DMS114 treated with DMSO at 0.1 percent for 48 hours (cell line): ENCODE measurements at regions not wholly inside any gene's neighbourhood (a gene's known extent, or its start where the extent isn't known, plus 50 kb on each side); places are given as distances from the start of the nearest gene placed in this dataset.

Experiments
- DNase-seq: peaks from one replicate; lab custom pipeline; 2025; ENCODE audit not compliant: unreplicated experiment; lab: John Stamatoyannopoulos, UW

DNA sequence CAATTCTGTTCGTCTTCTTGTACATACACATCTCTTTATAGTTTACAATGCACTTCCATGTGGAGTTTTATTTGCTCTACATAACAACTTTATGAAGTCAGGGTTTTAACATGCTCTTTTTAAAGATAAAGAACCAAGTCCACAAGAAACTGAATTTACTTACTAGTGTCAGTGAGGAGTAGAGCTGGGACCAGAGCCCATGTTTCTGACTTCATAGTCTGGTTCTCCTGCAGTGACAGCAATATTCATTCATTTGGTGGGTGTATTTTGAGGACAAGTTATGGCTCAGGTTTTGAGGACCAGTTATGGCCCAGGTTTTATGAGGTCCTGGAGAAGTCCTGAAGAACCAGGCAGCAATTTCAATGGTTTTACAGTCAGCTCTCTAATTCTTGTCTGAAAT, 481.9 kb upstream of the TNC start:
- DNase-seq = no peak

DNA sequence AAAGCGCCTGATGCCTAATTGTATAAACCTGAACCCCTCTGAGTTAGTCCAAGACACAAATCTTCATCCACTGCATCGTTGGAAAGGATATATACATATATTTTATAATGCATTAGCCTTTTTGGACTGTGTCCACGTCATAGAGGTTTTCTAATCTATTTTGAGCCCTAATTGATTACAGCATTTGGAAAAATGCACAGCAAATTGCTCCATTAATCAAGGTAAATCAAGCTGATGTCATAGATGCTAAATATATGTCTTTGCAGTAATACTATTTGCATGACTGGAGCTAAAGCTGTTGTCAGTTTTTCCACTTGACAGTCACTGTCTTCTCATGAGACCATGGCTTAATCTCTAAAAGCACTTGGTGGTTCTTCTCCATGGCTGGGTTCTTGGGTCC, 483.5 kb upstream of the TNC start:
- no peak for DNase-seq

GRCh38 chr9:115604831-115605483, 487.0 kb upstream of the TNC start:
- no peak for DNase-seq

GRCh38 chr9:115606838-115607237, 488.9 kb upstream of the TNC start:
- DNase-seq = no peak

GRCh38 chr9:115614326-115614999, 496.5 kb upstream of the TNC start:
- no peak for DNase-seq

GRCh38 chr9:115615000-115615401, 497.0 kb upstream of the TNC start:
- no peak for DNase-seq

GRCh38 chr9:115615821-115616665, 498.1 kb upstream of the TNC start:
- DNase-seq = no peak

DNA sequence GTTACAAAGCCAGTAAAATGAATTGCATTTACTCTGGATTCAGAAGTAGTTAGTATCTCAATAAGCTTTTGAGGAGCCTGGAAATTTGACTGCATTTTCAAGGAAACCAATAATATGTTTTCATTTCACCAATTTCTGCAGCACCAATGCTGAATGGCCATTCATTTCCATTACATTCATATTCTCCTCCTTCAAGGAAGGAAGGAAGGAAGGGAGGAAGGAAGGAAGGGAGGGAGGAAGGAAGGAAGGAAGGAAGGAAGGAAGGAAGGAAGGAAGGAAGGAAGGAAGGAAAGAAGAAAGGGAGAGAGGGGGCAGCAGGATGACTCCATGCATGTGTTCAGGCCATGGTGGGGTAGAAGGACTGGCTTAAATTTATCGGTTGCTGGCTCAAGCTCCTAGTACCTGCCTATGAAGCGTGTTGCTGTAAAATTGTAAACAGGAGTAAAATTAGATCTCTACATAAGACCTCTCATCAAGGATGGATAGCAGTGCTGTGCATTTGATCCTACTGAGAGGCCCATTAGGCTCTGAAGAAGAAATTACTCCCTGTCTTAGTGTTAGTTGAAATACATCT, 498.8 kb upstream of the TNC start:
- DNase-seq = no peak

GRCh38 chr9:115625251-115625650, 507.3 kb upstream of the TNC start:
- no peak for DNase-seq

DNA sequence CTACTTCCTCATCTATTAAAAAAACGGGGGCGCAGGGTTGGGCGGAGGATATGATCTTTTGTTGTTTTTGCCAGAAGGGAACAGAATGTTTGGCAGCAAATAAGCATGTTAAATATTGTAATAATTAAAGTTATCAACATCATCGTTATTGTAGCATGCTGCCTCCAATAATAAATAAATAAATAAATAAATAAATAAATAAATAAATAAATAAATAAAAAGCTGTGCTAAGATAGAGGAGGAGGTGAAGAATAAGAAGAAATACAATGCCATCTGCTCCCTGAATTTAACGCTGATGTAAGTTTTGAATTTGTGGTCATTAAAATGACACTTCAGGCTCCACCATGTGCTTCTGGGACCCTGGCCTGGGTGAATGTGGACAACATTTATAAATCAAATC, 508.0 kb upstream of the TNC start:
- no peak for DNase-seq

- DNase-seq = no peak
Observed at GRCh38 chr9:115627511-115627910, 509.6 kb upstream of the TNC start.

DNA sequence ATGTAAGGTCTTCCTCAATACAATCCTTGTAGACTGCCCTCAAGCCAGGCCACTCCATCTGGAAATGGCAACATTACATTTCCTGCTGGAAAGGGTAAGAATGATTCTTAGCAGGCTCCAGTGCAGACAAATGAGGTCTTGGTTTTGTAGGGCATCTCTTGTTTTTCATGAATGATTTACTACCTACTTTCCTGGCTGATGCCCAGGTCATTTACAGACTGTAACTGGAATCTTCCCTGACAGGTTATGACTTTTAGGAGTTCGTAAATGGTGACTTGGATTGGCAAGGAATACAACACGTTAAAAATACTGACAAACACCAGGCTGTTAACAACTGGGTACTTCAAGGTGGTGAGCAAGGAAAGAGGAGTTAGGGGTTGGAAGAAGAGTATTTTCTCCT, 510.5 kb upstream of the TNC start:
- no peak for DNase-seq

DNA sequence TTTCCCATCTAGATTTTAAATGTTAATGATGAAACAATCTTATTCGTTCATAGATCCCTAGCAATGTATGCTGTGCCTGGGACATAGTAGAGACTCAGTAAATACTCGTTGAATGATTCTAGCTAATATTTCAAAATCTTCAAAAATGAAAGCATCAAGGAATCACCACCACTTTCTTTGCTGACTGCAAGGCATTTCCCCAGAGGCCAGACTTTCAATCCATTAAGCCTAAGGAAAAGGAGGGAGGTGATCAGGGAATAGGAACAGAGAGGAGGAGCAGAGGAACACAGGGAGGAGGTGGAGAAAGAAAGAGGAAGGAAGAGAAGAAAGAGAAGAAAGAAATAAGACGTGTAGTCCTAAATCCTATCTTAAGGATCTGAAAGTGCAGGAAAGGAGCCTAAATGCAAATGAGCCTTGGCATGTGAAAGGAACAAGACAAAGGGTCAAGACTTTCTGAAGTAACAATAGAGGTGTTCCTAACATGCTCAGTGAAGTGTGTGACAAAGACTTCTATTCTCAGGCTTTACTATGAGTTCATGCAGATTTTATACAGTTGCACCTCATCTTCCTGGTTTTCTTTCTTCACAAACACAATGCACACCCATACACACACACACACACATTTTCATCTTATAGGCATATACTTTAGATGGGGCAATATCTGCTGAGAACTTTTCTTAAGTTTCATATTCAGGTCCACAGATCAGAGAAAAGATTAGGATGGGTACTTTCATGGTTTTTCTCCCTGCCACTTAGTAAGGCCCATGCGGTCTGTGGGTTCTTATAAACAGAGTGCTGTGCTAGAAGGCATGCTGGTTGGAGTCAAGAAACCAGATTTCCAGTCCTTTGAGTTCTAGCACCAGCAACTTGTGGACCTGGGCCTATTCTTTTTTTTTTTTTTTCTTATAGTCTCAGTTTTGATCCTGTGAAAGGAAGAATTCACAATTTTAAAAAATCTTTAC, 512.2 kb upstream of the TNC start:
- DNase-seq = no peak

GRCh38 chr9:115632391-115632790, 514.4 kb upstream of the TNC start:
- DNase-seq = no peak

DNA sequence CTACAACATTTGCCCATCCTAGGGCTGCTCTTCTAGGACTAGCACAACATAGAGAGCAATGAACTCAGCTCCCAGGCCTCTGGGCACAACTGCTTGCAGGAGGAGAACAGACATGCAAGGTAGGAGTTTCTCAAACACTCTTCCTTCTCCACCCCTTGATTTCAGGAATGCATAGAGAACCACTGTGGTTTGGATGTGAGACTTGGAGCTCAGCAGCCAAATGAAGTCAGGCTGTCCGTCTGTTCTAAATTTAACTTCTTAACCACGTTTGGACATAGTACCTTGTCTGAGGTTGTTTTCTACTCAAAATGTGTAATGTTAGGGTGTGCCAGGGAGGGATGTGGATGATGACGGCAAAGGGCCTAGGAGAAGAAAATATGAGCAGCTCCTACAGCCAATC, 515.1 kb upstream of the TNC start:
- no peak for DNase-seq

DNA sequence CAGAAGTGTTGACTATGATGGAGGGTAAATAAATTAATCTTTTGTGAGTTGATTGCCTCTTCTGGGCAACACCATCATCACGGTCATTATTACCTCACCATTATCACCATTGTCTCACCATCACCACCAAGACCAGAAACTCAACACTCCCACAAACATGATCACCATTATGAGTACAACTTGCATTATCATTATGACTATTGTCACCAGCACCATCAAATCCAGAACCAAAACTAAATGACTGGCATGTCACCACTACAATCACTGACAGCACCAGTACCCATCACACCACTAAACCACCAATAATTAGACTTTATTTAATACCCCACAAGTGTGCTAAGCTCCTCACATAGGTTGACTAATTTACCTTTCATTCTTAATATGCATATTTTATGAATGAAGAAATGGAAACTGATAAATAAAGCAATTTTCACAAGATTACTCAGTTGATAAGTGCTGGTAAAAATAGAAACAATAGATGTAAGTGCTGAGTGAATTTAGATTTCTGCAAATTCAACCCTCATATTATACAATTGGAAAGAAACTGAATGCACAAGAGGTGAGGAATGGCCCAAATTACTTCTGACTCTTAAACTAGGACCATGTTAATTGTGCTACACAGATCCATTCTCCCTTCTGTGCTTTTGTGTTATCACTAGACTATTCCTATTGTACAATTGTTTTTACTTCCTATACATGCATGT, 517.8 kb upstream of the PAPPA start:
- no peak for DNase-seq

- DNase-seq = no peak
Observed at GRCh38 chr9:115636596-115636995, 517.0 kb upstream of the PAPPA start.

DNA sequence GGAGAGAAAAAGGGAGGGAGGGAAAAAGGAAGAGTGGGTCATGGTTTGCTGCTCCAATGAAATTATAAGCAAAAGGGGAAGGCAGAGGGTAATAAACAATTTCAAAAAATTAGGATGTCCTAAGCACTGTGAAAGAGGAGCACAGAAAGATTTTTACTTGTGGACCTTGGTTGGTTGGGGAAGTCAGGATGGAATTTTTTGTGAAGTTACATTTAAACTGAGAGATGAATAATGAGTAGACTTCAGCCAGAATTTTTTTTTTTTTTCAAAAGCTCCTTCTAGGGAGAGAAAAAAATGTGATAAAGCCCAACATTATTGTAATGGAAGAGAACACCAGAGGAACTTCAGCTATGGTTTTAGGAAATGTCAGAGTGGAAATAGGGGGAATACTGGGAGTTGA, 515.9 kb upstream of the PAPPA start:
- no peak for DNase-seq

- no peak for DNase-seq
Observed at GRCh38 chr9:115640887-115641286, 512.7 kb upstream of the PAPPA start.

DNA sequence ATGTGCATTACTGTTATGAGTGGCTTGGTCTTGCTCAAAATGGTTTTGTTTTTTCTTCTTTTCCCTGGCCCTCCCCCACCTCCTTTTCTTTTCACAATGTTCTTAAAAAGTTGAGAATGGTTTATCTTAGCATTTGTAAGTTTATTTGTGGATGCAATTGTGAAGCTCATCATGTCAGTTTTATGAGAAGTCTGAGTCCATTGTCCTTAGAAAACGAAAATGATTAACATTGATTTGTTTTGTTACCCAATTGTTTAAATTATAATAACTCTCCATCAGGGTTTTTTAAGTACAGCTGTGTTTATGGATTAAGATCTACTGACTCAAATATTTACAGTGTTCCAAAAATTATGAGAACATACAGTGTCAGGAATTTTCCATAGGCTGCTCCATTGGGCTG, 511.3 kb upstream of the PAPPA start:
- DNase-seq = no peak
